ENCODE measurements at regions not wholly inside any gene's neighbourhood (a gene's known extent, or its start where the extent isn't known, plus 50 kb on each side); places are given as distances from the start of the nearest gene placed in this dataset.

- Histone ChIP-seq H3K36me3 (ENCODE audit: control insufficient read depth, insufficient read depth, low read length) (no peaks in the 10 kb centered on the region), H3K4me3 (replicated peaks; ENCODE audit: low read depth, low read length) (no peak overlapping the region), H3K27me3 (replicated peaks; ENCODE audit: control insufficient read depth, insufficient read depth, low read length) (no peaks in the 10 kb centered on the region)
- no peak for TF ChIP-seq CTCF (IDR thresholded peaks at IDR 0.05; ENCODE audit: insufficient read depth, low read length, poor library complexity, severe bottlenecking)
- DNase-seq (ENCODE audit: extremely low read depth, insufficient read length), result no peak
These were observed 486.7 kb downstream of the VRK1 start for GRCh38 chr14:97283841-97284240.

GRCh38 chr14:97287956-97288355 lies 490.8 kb downstream of the VRK1 start:
- no peaks in the 10 kb centered on the region for H3K36me3 ChIP-seq (ENCODE audit: control insufficient read depth, insufficient read depth, low read length)
- no peak for TF ChIP-seq CTCF (IDR thresholded peaks at IDR 0.05; ENCODE audit: insufficient read depth, low read length, poor library complexity, severe bottlenecking)
- DNase-seq (ENCODE audit: extremely low read depth, insufficient read length), result no peak
- H3K27me3 ChIP-seq (replicated peaks; ENCODE audit: control insufficient read depth, insufficient read depth, low read length), result no peaks in the 10 kb centered on the region
- H3K4me3 ChIP-seq (replicated peaks; ENCODE audit: low read depth, low read length), result no peak overlapping the region

GRCh38 chr14:97290065-97290464 lies 492.9 kb downstream of the VRK1 start:
- Histone ChIP-seq H3K27me3 (replicated peaks; ENCODE audit: control insufficient read depth, insufficient read depth, low read length) (no peaks in the 10 kb centered on the region), H3K4me3 (replicated peaks; ENCODE audit: low read depth, low read length) (no peak overlapping the region), H3K36me3 (ENCODE audit: control insufficient read depth, insufficient read depth, low read length) (no peaks in the 10 kb centered on the region)
- TF ChIP-seq CTCF (IDR thresholded peaks at IDR 0.05; ENCODE audit: insufficient read depth, low read length, poor library complexity, severe bottlenecking), result no peak
- DNase-seq (ENCODE audit: extremely low read depth, insufficient read length), result no peak

- DNase-seq (ENCODE audit: extremely low read depth, insufficient read length), result no peak
- TF ChIP-seq CTCF (IDR thresholded peaks at IDR 0.05; ENCODE audit: insufficient read depth, low read length, poor library complexity, severe bottlenecking), result no peak
- H3K4me3 ChIP-seq (replicated peaks; ENCODE audit: low read depth, low read length), result no peak overlapping the region
- H3K27me3 ChIP-seq (replicated peaks; ENCODE audit: control insufficient read depth, insufficient read depth, low read length), result no peaks in the 10 kb centered on the region
- no peaks in the 10 kb centered on the region for H3K36me3 ChIP-seq (ENCODE audit: control insufficient read depth, insufficient read depth, low read length)
These were observed 493.8 kb downstream of the VRK1 start for GRCh38 chr14:97290977-97291376.

GRCh38 chr14:97293659-97294058 lies 496.5 kb downstream of the VRK1 start:
- Histone ChIP-seq H3K27me3 (replicated peaks; ENCODE audit: control insufficient read depth, insufficient read depth, low read length) (no peaks in the 10 kb centered on the region), H3K4me3 (replicated peaks; ENCODE audit: low read depth, low read length) (no peak overlapping the region), H3K36me3 (ENCODE audit: control insufficient read depth, insufficient read depth, low read length) (no peaks in the 10 kb centered on the region)
- no peak for DNase-seq (ENCODE audit: extremely low read depth, insufficient read length)
- TF ChIP-seq CTCF (IDR thresholded peaks at IDR 0.05; ENCODE audit: insufficient read depth, low read length, poor library complexity, severe bottlenecking), result no peak

- Histone ChIP-seq H3K27me3 (replicated peaks; ENCODE audit: control insufficient read depth, insufficient read depth, low read length) (no peaks in the 10 kb centered on the region), H3K36me3 (ENCODE audit: control insufficient read depth, insufficient read depth, low read length) (no peaks in the 10 kb centered on the region), H3K4me3 (replicated peaks; ENCODE audit: low read depth, low read length) (no peak overlapping the region)
- TF ChIP-seq CTCF (IDR thresholded peaks at IDR 0.05; ENCODE audit: insufficient read depth, low read length, poor library complexity, severe bottlenecking), result no peak
- DNase-seq (ENCODE audit: extremely low read depth, insufficient read length), result no peak
These were observed 498.0 kb downstream of the VRK1 start for GRCh38 chr14:97295108-97295710.

All from GM06990 (cell line).